HG02973 (cell line): ENCODE measurements at regions not wholly inside any gene's neighbourhood (a gene's known extent, or its start where the extent isn't known, plus 50 kb on each side); places are given as distances from the start of the nearest gene placed in this dataset.

ENCODE experiments used
- ATAC-seq: cut with Tn5 transposase; IDR thresholded peaks from one replicate; pipeline ENCODE4 v1.9.1; 2021; ENCODE audit warnings: moderate library complexity; ENCODE audit not compliant: unreplicated experiment

DNA sequence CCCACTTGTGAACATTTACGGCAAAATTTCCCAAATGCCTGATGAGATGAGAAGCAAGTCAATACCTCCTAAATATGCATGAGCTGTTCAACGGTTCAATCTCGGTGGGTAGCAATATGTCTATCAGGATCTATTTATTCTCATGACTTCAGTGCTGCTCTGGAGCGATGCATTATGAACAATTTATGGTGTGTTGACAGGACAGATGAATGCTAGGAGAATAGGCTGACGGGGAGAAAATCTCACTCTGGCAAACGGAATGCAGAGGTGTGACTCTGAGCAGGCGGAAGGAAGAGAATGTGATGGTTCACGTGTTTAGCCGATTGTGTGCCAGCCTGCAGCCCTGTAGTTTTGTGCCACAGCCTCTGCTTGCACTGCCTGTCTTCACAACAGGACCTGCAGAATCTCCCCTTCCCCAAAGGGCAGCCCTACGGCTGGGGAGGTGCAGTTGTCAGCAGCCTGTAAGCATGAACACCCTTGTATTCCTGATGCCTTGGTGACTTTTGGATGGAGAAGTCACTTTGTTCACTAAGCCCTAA, 345.2 kb downstream of the PHKB start:
- no peak for ATAC-seq

DNA sequence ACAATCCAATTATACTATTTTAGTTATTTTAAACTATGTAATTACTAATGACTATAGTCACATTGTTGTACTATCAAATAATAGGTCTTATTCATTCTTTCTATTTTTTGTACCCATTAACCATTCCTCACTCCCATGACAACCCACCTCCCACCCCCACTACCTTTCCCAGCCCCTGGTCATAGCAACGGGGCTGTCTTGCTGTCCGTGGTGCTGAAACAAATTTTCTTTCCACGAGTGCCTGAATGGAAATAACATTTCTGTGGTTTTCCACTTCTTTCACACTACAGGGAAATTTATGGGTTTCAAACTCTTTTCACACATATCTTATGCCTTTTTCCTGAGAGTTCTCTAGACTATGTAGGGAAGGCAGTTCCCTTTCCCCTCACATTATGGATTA, 326.6 kb downstream of the PHKB start:
- no peak for ATAC-seq

DNA sequence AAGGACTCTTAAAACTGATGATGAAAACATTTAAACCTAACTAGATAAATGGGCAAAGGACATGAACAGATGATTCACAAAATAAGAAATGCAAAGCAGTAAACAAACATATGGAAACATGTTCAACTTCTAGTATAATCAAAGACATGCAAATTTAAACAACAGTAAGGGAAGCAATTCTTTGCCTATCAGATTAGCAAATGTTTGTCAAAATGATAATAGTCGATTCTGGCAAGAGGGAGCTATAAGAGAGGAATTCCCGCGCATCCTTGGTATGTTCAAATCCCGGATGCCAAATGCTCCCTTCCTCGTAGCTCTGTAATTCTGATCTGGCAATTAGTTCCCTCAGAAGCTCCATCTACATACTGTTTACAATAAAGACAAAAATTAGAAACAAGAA, 320.5 kb downstream of the PHKB start:
- no peak for ATAC-seq

DNA sequence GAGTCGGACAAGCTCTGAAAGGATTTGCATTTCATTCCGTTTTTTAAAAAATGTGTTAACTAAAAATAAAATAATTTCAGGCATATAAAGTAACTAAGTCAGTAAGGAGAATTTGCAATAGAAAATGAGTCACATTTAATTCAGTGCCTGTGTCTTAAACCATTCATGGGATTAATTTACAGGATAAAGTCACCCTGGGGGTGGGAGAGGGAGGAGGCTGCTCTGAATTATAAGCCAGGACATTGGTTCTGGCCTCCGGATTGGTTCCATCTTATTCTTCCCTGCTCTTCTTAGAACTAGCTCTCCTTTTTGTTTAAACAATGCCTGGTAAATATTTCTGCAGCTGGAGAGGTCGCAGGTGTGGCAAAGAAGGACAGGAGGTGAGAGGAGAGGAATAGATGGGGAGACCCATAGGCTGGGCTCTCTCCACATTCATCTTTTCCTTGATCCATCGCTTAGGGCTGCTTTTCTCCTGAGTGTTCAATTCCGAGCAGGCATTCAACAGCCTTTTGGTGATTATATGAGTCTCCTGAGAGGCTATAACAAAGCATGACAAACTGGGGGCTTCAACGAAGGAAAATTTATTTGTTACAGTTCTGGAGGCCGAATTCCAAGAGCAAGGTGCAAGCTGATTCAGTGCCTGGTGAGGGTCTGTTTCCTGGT, 319.2 kb downstream of the PHKB start:
- ATAC-seq = no peak

DNA sequence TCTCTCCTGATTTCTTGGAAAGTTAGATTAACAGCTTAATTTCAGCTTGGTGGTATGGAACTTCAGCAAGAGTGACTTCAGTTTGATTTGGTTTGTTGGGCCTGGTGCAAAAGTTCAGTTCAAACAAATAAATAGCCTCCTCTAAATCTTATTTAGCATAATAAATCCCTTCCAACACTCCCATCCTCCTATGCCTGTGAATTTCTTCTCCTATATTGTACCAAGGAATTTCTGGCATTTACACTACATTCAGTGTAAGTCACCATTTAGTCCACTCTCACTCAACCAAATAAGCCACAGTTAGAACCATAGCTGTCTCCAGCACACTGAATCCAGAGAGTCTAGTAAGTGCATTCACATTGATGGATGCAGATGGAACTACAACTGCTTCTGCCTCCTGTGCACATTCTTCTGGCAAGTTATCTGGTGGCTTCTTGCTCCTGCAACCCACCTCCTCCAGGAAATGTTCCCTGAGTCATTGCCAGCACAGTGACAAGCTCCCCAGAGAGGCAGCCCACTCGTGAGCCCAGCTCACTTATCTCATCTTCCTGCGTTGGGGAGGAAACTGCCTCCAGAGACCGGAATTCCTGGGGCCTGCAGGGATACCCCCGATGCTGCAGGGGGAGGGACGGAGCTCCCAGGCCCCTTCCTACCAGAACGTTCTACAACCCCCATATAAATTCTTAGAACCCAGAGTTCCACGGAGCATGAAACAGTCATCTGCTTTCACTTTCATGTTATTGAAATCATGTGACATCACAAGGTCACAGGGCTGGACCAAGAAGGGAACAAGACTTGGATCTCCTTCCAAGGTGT, 318.3 kb downstream of the PHKB start:
- ATAC-seq = peak; percentile 63

DNA sequence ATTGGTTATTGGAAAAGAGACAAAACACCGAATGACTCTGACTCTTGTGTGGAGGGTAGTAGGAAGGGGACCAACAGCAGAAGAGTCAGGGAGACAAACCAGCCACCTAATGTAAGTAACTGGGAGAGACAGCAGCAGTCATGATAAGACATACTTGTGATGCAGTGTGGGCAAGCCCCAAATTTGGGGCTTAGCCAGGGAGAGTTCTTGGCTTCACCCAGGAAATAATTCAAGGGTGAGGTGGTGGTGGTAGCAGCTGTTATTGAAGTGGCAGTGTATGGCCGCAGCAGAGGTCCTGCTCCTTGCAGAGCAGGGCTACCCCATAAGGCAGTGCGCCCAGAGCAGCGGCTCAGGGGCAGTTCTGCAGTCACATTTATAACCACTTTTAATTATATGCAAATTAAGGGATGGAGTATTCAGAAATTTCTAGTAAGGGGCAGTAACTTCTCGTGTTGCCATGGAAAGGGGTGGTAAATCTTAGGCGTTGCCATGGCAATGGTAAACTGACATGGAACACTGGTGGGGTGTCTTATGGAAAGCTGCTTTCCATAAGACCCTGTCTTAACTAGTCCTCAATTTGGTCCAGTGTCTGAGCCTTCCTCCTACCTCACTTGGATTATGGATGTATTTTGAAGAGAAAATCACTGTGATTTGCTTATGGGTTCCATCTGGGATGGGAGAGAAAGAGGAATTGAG, 317.1 kb downstream of the PHKB start:
- no peak for ATAC-seq

DNA sequence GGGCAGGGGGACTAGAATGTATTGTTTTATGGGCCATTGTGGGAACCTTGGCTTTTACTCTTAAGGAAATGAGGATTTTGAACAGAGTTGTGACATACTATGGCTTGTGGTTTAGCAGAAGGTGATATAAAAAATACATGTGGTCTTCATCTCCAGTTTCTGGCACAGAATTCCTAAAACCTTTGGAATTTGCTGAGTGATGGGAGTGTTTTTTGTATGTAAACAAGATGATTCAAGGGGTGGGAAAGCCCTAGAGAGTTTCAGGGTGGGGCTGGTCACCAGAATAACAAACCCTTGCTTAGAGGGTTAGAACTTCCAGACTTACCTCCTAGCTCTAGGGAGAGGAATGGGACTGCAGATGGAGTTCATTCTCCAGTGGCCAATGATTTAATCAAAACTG, 316.1 kb downstream of the PHKB start:
- no peak for ATAC-seq

DNA sequence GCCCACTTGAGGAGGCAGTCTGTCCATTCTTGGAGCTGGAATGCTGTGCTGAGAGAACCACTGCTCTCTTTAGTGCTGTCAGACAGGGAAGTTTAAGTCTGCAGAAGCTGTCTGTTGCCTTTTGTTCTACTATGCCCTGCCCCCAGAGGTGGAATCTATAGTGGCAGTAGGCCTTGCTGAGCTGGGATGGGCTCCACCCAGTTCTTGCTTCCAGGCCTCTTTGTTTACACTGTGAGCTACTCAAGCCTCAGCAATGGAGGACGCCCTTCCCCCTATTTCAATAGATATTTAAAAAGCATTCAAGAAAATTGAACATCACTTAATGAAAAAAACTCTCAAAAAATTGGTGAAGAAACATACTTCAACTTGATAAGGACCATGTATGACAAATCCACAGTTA, 313.5 kb downstream of the PHKB start:
- no peak for ATAC-seq

DNA sequence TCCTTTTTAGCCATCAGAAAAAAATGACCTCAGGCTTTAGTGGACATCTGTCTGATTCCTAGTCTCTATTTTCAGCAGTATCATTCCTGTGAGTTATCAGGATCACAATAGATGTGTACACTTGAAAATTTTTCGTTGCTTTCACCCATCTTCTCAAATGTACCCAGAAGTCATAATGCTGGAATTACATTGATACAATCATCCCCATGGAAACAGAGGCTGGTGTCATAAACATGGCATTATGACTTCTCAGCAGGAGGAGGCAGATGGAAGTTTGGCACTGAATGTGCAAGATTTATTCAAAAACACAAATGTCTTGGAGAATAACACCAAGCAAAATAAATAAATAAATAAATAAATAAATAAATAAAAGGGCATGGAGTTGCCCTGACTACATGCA, 292.5 kb downstream of the PHKB start:
- ATAC-seq = no peak
